Mesodermal cell (in vitro differentiated cells): ENCODE measurements at regions not wholly inside any gene's neighbourhood (a gene's known extent, or its start where the extent isn't known, plus 50 kb on each side); places are given as distances from the start of the nearest gene placed in this dataset.

Source experiments
- H3K27ac ChIP-seq: 2 replicates; pipeline ENCODE4 v1.7.0; 2013; ENCODE audit warnings: mild to moderate bottlenecking, low read depth, low read length, moderate library complexity; ENCODE audit not compliant: severe bottlenecking
- H3K36me3 ChIP-seq: 2 replicates; pipeline ENCODE4 v1.7.1; 2013; ENCODE audit warnings: mild to moderate bottlenecking, low read length, moderate library complexity; ENCODE audit not compliant: control insufficient read depth, insufficient read depth
- H3K4me1 ChIP-seq: one replicate; pipeline ENCODE4 v1.7.1; 2013; ENCODE audit warnings: mild to moderate bottlenecking, low read length; ENCODE audit not compliant: insufficient read depth, control insufficient read depth, poor library complexity, severe bottlenecking
- H3K4me3 ChIP-seq: 2 replicates; pipeline ENCODE4 v1.7.0; 2013; ENCODE audit warnings: low read length, control low read depth, mild to moderate bottlenecking; ENCODE audit not compliant: insufficient read depth, poor library complexity, severe bottlenecking; ENCODE audit errors: extremely low read depth
- H3K9me3 ChIP-seq: 2 replicates; pipeline ENCODE4 v1.7.1; 2013; ENCODE audit warnings: mild to moderate bottlenecking, low read length, moderate library complexity; ENCODE audit not compliant: control insufficient read depth
- WGBS, 2 experiments: methylation state at CpG; one replicate each; pipeline ENCODE4 v1.1.5; 2013; ENCODE audit warnings: missing lambda C conversion rate in 2 of 2; ENCODE audit not compliant: insufficient coverage in 2 of 2; 5-methylcytosine and 5-hydroxymethylcytosine counted together

- H3K4me3 ChIP-seq: no peak overlapping the region
- no CpG with 5 or more reads among the region's 4 CpGs for WGBS, 2 experiments
- H3K9me3 ChIP-seq: no peaks in the 10 kb centered on the region
- no peak overlapping the region for H3K27ac ChIP-seq
- H3K4me1 ChIP-seq: no peaks in the 10 kb centered on the region
- H3K36me3 ChIP-seq: no peaks in the 10 kb centered on the region
Observed at GRCh38 chr7:114755856-114756255, 166.0 kb upstream of the MDFIC start.

DNA sequence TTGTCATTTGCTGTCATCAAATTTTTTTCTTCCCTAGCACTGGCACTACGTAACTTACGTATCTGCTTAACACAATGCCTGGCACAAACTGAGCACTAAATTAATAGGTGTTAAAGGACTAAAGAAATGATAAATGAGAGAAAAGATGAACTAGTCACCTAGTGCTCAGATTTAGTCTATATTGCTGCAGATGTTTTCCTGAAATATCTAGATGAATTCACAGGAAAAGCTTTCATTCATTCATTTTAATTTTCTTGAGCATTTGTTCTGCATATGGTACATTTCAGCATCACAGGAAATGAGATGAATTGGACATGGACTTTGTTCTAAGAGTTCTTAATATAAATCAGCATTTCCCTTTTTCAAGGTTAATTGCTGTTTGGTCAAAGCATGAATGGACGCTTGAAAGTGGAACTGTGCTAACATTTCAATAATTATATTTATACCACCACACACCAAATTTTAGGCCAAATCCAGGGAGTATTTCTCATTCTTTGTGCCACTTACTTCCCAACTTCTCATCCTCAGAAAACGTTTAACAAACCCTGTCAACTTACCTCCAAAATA is 163.2 kb upstream of the MDFIC start:
- no peak overlapping the region for H3K27ac ChIP-seq
- no peaks in the 10 kb centered on the region for H3K4me1 ChIP-seq

GRCh38 chr7:114759347-114760062 is 162.4 kb upstream of the MDFIC start:
- Histone ChIP-seq H3K4me1 (no peaks in the 10 kb centered on the region), H3K9me3 (no peaks in the 10 kb centered on the region), H3K36me3 (no peaks in the 10 kb centered on the region), H3K4me3 (no peak overlapping the region), H3K27ac (no peak overlapping the region)
- 85 to 90% methylated on average over 2 of the region's 2 CpGs for WGBS, 2 experiments

More for the DNA sequence above, 163.2 kb upstream of the MDFIC start:
- Histone ChIP-seq H3K36me3 (no peaks in the 10 kb centered on the region), H3K4me3 (no peak overlapping the region), H3K9me3 (no peaks in the 10 kb centered on the region)
- 62 to 76% methylated on average over 2 of the region's 4 CpGs for WGBS, 2 experiments

DNA sequence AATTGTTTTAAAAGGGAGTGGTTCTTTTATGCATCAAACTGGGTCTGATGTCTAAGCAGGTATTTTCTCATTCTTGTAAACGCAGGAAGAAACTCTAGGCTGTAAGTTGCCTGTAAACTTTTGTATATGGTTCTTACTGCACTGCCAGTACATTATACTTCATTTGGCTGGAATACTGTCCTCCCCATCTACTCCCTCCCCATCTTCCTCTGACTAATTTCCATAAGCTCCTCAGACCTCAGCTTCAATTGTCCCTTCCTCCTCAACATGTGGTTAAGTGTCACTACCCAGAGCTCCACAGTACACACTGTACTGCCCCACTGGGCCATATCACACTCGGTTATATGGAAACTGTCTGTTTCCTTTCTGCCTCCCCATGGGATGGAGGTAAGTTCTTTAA is 161.4 kb upstream of the MDFIC start:
- no CpG with 5 or more reads among the region's 2 CpGs for WGBS, 2 experiments
- Histone ChIP-seq H3K36me3 (no peaks in the 10 kb centered on the region), H3K4me3 (no peak overlapping the region), H3K9me3 (no peaks in the 10 kb centered on the region), H3K27ac (no peak overlapping the region), H3K4me1 (no peaks in the 10 kb centered on the region)

- no CpG with 5 or more reads among the region's 2 CpGs for WGBS, 2 experiments
- no peak overlapping the region for H3K4me3 ChIP-seq
- H3K27ac ChIP-seq: no peak overlapping the region
- no peaks in the 10 kb centered on the region for H3K4me1 ChIP-seq
- no peaks in the 10 kb centered on the region for H3K9me3 ChIP-seq
- no peaks in the 10 kb centered on the region for H3K36me3 ChIP-seq
Observed at GRCh38 chr7:114761973-114762372, 159.9 kb upstream of the MDFIC start.

DNA sequence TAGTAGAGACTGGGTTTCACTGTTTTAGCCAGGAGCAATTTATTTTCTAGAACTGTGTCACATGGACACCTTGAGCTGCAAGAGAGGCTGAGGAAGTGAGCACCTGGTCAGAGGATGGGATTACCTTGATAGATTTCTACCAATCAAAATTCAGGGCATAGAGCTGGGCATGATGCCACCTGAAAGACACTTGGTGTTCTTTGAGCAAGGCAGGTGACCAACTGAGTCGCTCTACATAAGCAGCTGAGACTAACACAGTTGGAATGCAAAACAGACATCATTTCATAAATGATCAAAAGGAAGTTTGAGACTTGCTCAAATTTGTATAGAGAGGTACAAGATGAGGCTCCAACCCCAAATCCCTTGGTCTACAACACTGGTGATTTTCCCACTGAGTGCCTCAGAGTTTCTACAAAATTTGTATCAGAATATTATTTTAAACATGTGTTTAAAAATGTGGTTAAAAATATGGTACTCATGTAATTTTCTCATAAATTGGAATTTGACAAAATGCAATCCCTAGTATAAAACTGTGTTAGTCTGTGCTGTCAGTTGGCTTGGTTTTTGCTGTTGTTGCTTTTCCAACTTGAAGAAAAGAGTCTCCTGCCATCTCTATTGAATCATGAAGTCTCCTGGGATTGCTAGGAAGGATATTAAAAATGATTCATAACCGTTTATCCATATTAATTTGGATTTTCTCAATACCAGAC is 156.4 kb upstream of the MDFIC start:
- Histone ChIP-seq H3K9me3 (no peaks in the 10 kb centered on the region), H3K4me3 (no peak overlapping the region), H3K36me3 (no peaks in the 10 kb centered on the region), H3K4me1 (no peaks in the 10 kb centered on the region), H3K27ac (no peak overlapping the region)
- 80% methylated on average over 1 of the region's 2 CpGs; no CpG with 5 or more reads in 1 of the 2 experiments for WGBS, 2 experiments

DNA sequence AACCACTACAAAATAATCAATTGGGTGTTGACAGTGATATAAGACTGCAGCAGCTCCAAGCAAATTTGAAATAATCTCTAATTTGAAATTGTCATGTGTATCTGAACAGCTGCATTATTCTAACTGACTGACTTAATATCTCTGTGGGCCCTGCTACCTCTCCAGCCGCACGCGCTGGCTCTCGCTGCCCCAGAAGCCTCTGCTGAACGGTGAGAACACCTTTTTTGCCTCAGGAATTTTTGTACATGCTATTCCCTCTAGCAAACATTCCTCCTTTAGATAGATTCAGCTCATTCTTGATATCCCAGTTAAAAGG is 155.9 kb upstream of the MDFIC start:
- no peak overlapping the region for H3K27ac ChIP-seq
- H3K36me3 ChIP-seq: no peaks in the 10 kb centered on the region
- no peaks in the 10 kb centered on the region for H3K4me1 ChIP-seq
- no peaks in the 10 kb centered on the region for H3K9me3 ChIP-seq
- no peak overlapping the region for H3K4me3 ChIP-seq
- 94 to 100% methylated on average over 5 of the region's 5 CpGs for whole genome bisulfite sequencing, 2 experiments

GRCh38 chr7:114777288-114777687 is 144.6 kb upstream of the MDFIC start:
- no peak overlapping the region for H3K27ac ChIP-seq
- no peaks in the 10 kb centered on the region for H3K36me3 ChIP-seq
- no peak overlapping the region for H3K4me3 ChIP-seq
- H3K9me3 ChIP-seq: no peaks in the 10 kb centered on the region
- no peaks in the 10 kb centered on the region for H3K4me1 ChIP-seq
- no CpG with 5 or more reads among the region's 1 CpG for WGBS, 2 experiments

DNA sequence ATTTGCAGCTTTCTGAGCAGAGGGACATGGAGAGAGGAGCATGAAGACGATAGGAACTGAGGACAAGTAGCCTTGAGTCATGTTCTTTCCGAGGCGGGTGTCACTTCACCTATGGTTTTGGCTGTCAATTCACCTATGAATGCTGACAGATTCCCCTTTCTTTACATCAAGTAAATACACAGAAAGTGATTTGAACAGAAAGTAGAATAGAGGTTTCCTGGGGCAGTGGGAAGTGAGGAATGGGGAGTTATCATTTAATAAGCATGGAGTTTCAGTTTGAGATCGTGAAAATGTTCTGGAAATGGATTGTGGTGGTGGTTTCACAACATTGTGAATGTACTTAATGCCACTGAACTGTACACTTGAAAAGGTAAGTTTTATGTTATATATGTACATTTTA is 138.4 kb upstream of the MDFIC start:
- 100% methylated on average over 1 of the region's 4 CpGs for WGBS, 2 experiments
- Histone ChIP-seq H3K4me1 (no peaks in the 10 kb centered on the region), H3K36me3 (no peaks in the 10 kb centered on the region), H3K4me3 (no peak overlapping the region), H3K9me3 (no peaks in the 10 kb centered on the region), H3K27ac (no peak overlapping the region)

GRCh38 chr7:114784177-114784576 is 137.7 kb upstream of the MDFIC start:
- no peaks in the 10 kb centered on the region for H3K9me3 ChIP-seq
- H3K4me3 ChIP-seq: no peak overlapping the region
- H3K27ac ChIP-seq: no peak overlapping the region
- H3K36me3 ChIP-seq: no peaks in the 10 kb centered on the region
- no peaks in the 10 kb centered on the region for H3K4me1 ChIP-seq
- 71 to 90% methylated on average over 1 of the region's 4 CpGs for WGBS, 2 experiments

GRCh38 chr7:114784746-114785145 is 137.1 kb upstream of the MDFIC start:
- no peaks in the 10 kb centered on the region for H3K4me1 ChIP-seq
- no CpG with 5 or more reads among the region's 1 CpG for WGBS, 2 experiments
- no peak overlapping the region for H3K27ac ChIP-seq
- H3K9me3 ChIP-seq: no peaks in the 10 kb centered on the region
- no peak overlapping the region for H3K4me3 ChIP-seq
- no peaks in the 10 kb centered on the region for H3K36me3 ChIP-seq
